CD14-positive monocyte (primary cell): ENCODE measurements at regions not wholly inside any gene's neighbourhood (a gene's known extent, or its start where the extent isn't known, plus 50 kb on each side); places are given as distances from the start of the nearest gene placed in this dataset.

ENCODE experiments used
- DNase-seq, 3 donors: peaks; one replicate each; pipeline ENCODE4 v3.0.0-alpha.2; 2011 to 2022
- H2AFZ ChIP-seq: 2 replicates; pipeline ENCODE4 v1.6.0; 2012; ENCODE audit warnings: mild to moderate bottlenecking, low read depth, low read length, inconsistent platforms; ENCODE audit not compliant: insufficient read depth, poor library complexity, severe bottlenecking
- H3K27ac ChIP-seq, 2 donors: 1 replicate in 1 of 2; 2 replicates in 1 of 2; pipeline ENCODE4 v1.5.1; 2012 to 2013; ENCODE audit warnings: low read length in 2 of 2, control low read depth in 1 of 2, inconsistent platforms in 1 of 2, low read depth in 1 of 2, mild to moderate bottlenecking in 1 of 2
- H3K27me3 ChIP-seq, 2 donors: one replicate each; pipeline versions ENCODE4 v1.6.0 to v1.6.1; 2011 to 2013; ENCODE audit warnings: low read length in 2 of 2; ENCODE audit not compliant: control insufficient read depth in 2 of 2, insufficient read depth in 2 of 2
- H3K36me3 ChIP-seq, 2 donors: replicated peaks in 1 of 2; 1 replicate in 1 of 2; 2 replicates in 1 of 2; pipeline versions ENCODE4 v1.5.1 to v1.6.1; 2012 to 2013; ENCODE audit warnings: low read length in 2 of 2, control low read depth in 1 of 2, inconsistent platforms in 1 of 2, mild to moderate bottlenecking in 1 of 2; ENCODE audit not compliant: insufficient read depth in 2 of 2, control insufficient read depth in 1 of 2
- H3K4me1 ChIP-seq, 2 donors: 1 replicate in 1 of 2; 2 replicates in 1 of 2; pipeline versions ENCODE4 v1.5.1 to v1.6.1; 2012 to 2013; ENCODE audit warnings: low read length in 2 of 2, control low read depth in 1 of 2, inconsistent platforms in 1 of 2, mild to moderate bottlenecking in 1 of 2, moderate library complexity in 1 of 2; ENCODE audit not compliant: insufficient read depth in 2 of 2, control insufficient read depth in 1 of 2
- H3K4me2 ChIP-seq: replicated peaks from 2 replicates; pipeline ENCODE3; 2012; ENCODE audit warnings: low read length, moderate library complexity, mild to moderate bottlenecking; ENCODE audit not compliant: poor library complexity, severe bottlenecking; ENCODE audit errors: extremely low read depth
- H3K4me3 ChIP-seq, 3 experiments: fragments of 200-600 bp in 1 of 3; sonication (generic) in 1 of 3; replicated peaks in 1 of 3; 1 replicate in 2 of 3; 2 replicates in 1 of 3; pipeline ENCODE4 v1.5.1; 2011 to 2013; ENCODE audit warnings: low read length in 3 of 3, mild to moderate bottlenecking in 3 of 3, control low read depth in 2 of 3, low read depth in 2 of 3, inconsistent platforms in 1 of 3, moderate library complexity in 1 of 3
- H3K79me2 ChIP-seq: 2 replicates; pipeline ENCODE4 v1.6.0; 2012; ENCODE audit warnings: mild to moderate bottlenecking, control low read depth, inconsistent platforms, low read length, moderate library complexity; ENCODE audit not compliant: insufficient read depth
- H3K9ac ChIP-seq: 2 replicates; pipeline ENCODE4 v1.6.0; 2017; ENCODE audit warnings: low read length, mild to moderate bottlenecking; ENCODE audit not compliant: insufficient read depth, poor library complexity, severe bottlenecking
- H3K9me3 ChIP-seq, 2 donors: replicated peaks in 1 of 2; 1 replicate in 1 of 2; 2 replicates in 1 of 2; pipeline versions ENCODE4 v1.5.1 to v1.6.1; 2012 to 2013; ENCODE audit warnings: low read length in 2 of 2, control low read depth in 1 of 2; ENCODE audit not compliant: control insufficient read depth in 1 of 2, insufficient read depth in 1 of 2
- H4K20me1 ChIP-seq: 2 replicates; pipeline ENCODE4 v1.6.0; 2012; ENCODE audit warnings: mild to moderate bottlenecking, low read length, control low read depth, moderate library complexity; ENCODE audit not compliant: insufficient read depth
- H3K27ac Mint-ChIP-seq, 7 donors: one replicate each; pipeline ENCODE4 v1.8.0; 2020; ENCODE audit warnings: mild to moderate bottlenecking in 7 of 7, mixed read lengths in 7 of 7, moderate library complexity in 6 of 7, inconsistent platforms in 2 of 7
- H3K27me3 Mint-ChIP-seq, 3 donors: one replicate each; pipeline ENCODE4 v1.8.0; 2021 to 2022; ENCODE audit warnings: low read depth in 3 of 3, mild to moderate bottlenecking in 3 of 3, mixed read lengths in 3 of 3, moderate library complexity in 3 of 3, inconsistent platforms in 1 of 3
- H3K36me3 Mint-ChIP-seq, 2 donors: one replicate each; pipeline ENCODE4 v1.8.0; 2020; ENCODE audit warnings: mixed read lengths in 2 of 2, inconsistent platforms in 1 of 2, mild to moderate bottlenecking in 1 of 2
- H3K4me1 Mint-ChIP-seq: one replicate; pipeline ENCODE4 v1.8.0; 2020; ENCODE audit warnings: mild to moderate bottlenecking, mixed read lengths
- H3K4me3 Mint-ChIP-seq, 2 donors: one replicate each; pipeline ENCODE4 v1.8.0; 2020; ENCODE audit warnings: mild to moderate bottlenecking in 2 of 2, mixed read lengths in 2 of 2, moderate library complexity in 1 of 2
- H3K9me3 Mint-ChIP-seq, 7 donors: one replicate each; pipeline ENCODE4 v1.8.0; 2020 to 2022; ENCODE audit warnings: mixed read lengths in 7 of 7, mild to moderate bottlenecking in 6 of 7, moderate library complexity in 6 of 7, inconsistent platforms in 2 of 7
- WGBS: methylation state at CpG from one replicate; pipeline ENCODE4 v1.1.5; 2013; ENCODE audit warnings: missing lambda C conversion rate; ENCODE audit not compliant: insufficient coverage; 5-methylcytosine and 5-hydroxymethylcytosine counted together
- intact Hi-C, 2 donors: fragments of 100-400 bp; cut with micrococcal nuclease; formaldehyde crosslinking; loops; one replicate each; pipeline versions ENCODE4 v1.15.0 to v1.15.1; 2023
- TF ChIP-seq, protein P1 (sequence below): fragments of 200-600 bp; IDR thresholded peaks from one replicate; pipeline ENCODE4 v1.8.0; 2022; ENCODE audit warnings: antibody characterized with exemption, mild to moderate bottlenecking

DNA sequence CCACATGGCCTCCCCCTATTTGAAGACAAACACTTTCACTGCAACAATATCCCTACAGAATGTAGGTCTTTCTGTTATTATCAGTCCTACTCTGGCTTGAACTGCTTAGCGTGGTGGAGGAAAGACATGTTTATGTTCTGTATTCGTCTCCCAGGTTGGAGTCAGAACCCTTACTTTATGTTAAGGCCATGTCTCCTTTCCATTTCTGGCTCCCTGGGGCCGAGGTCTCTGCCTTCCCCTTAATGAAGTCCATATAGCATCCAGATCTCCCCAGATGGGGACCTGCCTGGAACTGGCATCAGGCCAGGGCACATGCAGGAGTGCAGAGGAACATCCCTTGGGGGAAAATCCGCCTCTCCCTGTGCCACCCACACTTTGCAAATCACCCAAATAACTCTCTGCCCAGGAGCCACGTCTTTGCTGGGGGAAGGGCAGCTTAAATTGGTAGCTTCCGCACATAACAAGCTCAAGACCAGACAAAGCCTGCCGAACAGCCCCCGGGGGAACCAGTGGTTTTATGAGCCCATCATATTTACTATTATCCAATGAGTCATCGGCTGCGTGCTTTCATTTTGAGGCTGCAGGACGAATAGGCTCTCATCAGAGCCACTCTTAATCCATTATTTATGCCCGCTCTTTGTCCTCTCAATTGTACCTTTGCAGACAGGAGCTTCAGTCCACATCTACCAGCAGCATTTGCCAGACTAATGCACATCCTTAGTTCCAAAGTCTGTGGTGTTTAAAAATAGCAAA is 237.0 kb downstream of the UACA start:
- Mint-ChIP-seq H3K27ac (peak overlapping the region in 3 of 7 donors; percentile 5 to 43 (median 31)), H3K4me3 (peak overlapping the region; percentile 24 to 82), H3K4me1 (peaks cover 33% of the 10 kb centered on the region), H3K36me3 (peaks cover 0 to 3% of the 10 kb centered on the region in 2 donors), H3K9me3 (no peaks in the 10 kb centered on the region), H3K27me3 (peaks cover 0 to 3% (median 2%) of the 10 kb centered on the region in 3 donors)
- Histone ChIP-seq H4K20me1 (no peaks in the 10 kb centered on the region), H3K27ac (no peak overlapping the region), H3K9me3 (no peaks in the 10 kb centered on the region), H3K4me1 (peaks cover 27 to 30% of the 10 kb centered on the region in 2 donors), H3K36me3 (no peaks in the 10 kb centered on the region), H3K79me2 (no peaks in the 10 kb centered on the region), H3K9ac (no peak overlapping the region), H3K4me2 (peak overlapping the region; percentile 43), H3K4me3 (peak overlapping the region in 1 of 3 experiments; percentile 33), H3K27me3 (no peaks in the 10 kb centered on the region), H2AFZ (peak overlapping the region; percentile 52)
- TF ChIP-seq, protein P1, sequence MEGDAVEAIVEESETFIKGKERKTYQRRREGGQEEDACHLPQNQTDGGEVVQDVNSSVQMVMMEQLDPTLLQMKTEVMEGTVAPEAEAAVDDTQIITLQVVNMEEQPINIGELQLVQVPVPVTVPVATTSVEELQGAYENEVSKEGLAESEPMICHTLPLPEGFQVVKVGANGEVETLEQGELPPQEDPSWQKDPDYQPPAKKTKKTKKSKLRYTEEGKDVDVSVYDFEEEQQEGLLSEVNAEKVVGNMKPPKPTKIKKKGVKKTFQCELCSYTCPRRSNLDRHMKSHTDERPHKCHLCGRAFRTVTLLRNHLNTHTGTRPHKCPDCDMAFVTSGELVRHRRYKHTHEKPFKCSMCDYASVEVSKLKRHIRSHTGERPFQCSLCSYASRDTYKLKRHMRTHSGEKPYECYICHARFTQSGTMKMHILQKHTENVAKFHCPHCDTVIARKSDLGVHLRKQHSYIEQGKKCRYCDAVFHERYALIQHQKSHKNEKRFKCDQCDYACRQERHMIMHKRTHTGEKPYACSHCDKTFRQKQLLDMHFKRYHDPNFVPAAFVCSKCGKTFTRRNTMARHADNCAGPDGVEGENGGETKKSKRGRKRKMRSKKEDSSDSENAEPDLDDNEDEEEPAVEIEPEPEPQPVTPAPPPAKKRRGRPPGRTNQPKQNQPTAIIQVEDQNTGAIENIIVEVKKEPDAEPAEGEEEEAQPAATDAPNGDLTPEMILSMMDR: no peak
- WGBS: 39% methylated on average over 7 of the region's 12 CpGs
- intact Hi-C loops: no loop called here
- DNase-seq: peak; percentile 35 to 44 (median 40)

DNA sequence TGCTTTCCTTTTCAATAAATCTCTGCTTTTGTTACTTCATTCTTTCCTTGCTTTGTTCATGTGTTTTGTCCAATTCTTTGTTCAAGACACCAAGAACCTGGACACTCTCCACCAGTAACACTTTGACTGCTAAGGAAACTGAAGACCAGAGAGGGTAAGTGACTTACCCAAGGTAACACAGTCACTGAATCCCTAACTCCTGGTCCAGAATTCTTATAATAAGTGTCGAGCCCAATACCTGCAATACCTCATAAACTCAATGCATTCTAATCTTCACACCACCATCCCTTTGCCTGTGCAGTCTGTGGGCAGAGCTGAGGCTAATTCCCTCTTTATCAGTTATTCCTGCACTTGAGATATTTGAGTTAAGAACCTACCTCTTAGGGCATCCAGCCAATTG is 237.8 kb downstream of the UACA start:
- Histone ChIP-seq H3K79me2 (no peaks in the 10 kb centered on the region), H3K9ac (no peak overlapping the region), H3K4me3 (no peak overlapping the region), H3K27ac (no peak overlapping the region), H4K20me1 (no peaks in the 10 kb centered on the region), H3K36me3 (no peaks in the 10 kb centered on the region), H3K4me2 (no peak overlapping the region), H3K27me3 (no peaks in the 10 kb centered on the region), H2AFZ (no peak overlapping the region), H3K9me3 (no peaks in the 10 kb centered on the region), H3K4me1 (peaks cover 27 to 30% of the 10 kb centered on the region in 2 donors)
- Mint-ChIP-seq H3K36me3 (peaks cover 0 to 3% of the 10 kb centered on the region in 2 donors), H3K27me3 (peaks cover 0 to 2% (median 2%) of the 10 kb centered on the region in 3 donors), H3K9me3 (no peaks in the 10 kb centered on the region), H3K4me1 (peaks cover 36% of the 10 kb centered on the region), H3K4me3 (no peak overlapping the region), H3K27ac (no peak overlapping the region)
- DNase-seq: no peak
- 100% methylated on average over 1 of the region's 1 CpG for WGBS
- TF ChIP-seq, protein P1: no peak
- intact Hi-C loops: no loop called here
